GM12864 (cell line): ENCODE measurements at regions not wholly inside any gene's neighbourhood (a gene's known extent, or its start where the extent isn't known, plus 50 kb on each side); places are given as distances from the start of the nearest gene placed in this dataset.

Experiments
- DNase-seq: peaks from one replicate; pipeline ENCODE4 v3.0.0-alpha.2; 2011; ENCODE audit warnings: low read depth
- H3K4me3 ChIP-seq: 2 replicates; pipeline ENCODE4 v1.5.1; 2011; ENCODE audit warnings: mild to moderate bottlenecking, low read depth, low read length, control low read depth
- TF ChIP-seq, protein P1 (sequence below): IDR thresholded peaks from 2 replicates; pipeline ENCODE4 v1.5.1; 2011; ENCODE audit warnings: low read depth, mild to moderate bottlenecking, moderate library complexity, low read length, control low read depth, inconsistent platforms; ENCODE audit errors: missing control alignments

DNA sequence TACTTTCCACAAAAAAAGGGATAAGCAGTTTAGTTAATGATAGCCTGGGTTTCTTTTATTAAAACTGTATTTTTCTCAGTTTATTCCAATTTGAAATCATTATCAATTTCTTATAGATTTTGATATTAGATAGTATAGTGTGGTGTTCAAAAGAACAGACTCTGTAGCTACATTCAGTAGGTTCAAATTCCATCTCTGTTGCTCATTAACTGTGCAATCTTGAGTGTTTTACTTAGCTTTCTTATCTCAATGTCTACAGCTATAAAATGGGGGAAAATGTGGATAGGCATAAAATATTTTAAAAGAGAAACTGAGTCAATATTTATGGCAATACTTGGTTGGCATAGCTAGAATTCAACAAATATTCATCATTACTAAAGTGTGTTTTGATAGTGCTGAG lies 86.9 kb upstream of the SEMA3A start:
- TF ChIP-seq, protein P1, sequence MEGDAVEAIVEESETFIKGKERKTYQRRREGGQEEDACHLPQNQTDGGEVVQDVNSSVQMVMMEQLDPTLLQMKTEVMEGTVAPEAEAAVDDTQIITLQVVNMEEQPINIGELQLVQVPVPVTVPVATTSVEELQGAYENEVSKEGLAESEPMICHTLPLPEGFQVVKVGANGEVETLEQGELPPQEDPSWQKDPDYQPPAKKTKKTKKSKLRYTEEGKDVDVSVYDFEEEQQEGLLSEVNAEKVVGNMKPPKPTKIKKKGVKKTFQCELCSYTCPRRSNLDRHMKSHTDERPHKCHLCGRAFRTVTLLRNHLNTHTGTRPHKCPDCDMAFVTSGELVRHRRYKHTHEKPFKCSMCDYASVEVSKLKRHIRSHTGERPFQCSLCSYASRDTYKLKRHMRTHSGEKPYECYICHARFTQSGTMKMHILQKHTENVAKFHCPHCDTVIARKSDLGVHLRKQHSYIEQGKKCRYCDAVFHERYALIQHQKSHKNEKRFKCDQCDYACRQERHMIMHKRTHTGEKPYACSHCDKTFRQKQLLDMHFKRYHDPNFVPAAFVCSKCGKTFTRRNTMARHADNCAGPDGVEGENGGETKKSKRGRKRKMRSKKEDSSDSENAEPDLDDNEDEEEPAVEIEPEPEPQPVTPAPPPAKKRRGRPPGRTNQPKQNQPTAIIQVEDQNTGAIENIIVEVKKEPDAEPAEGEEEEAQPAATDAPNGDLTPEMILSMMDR, result no peak
- no peak overlapping the region for H3K4me3 ChIP-seq

DNA sequence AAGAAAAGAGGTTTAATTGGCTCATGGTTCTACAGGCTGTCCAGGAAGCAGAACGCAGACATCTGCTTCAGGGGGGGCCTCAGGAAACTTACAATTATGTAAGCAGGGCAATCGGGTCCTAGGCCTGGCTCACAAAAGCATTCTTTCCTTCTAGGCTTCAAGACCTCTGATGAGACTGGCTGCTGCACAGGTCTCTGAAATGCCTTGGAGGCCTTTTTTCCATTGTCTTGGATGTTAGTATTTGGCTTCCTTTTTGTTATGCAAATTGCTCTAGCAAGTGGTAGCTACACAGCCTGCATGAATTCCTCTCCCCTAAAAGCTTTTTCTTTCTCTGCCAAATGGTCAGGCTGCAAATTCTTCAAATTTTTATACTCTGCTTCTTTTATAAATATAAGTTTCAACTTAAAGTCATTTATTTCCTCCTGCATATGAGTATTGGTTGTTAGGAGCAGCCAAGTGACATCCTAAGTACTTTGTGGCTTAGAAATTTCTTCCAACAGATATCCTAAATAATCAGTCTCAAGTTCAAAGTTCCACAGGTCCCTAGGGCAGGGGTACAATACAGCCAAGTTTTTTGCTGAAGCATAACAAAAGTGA lies 83.1 kb upstream of the SEMA3A start:
- DNase-seq, result no peak
- no peak overlapping the region for H3K4me3 ChIP-seq
- TF ChIP-seq, protein P1, result no peak

More for the DNA sequence above, 86.9 kb upstream of the SEMA3A start:
- DNase-seq, result no peak

DNA sequence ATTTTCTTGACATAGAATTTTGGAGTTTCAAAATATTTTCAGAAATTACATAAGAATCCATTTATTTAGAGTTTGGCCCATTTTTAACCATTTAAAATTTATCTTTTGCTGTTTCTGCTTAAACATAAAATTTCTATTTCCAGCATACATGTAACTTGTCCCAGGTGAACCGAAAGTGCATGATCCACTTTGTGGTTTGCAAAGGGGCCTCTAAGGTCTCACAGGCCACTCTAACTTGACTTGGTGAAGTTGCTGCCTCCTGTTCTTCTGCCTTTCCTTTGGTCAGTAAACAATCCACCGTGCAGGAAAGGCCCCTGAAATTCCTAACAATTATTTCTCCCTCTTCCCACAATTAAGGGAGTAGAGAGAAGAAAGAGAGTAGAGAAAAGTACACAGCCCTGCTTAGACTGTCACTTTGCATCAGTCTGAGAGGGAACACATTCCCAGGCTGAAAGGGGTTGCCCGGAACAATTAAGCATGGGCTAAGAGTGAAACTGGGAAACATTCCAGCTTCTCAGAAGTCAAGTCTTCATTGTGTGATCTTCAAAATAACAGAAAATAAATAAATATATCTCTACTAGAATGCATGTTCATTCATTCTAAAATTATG lies 79.5 kb upstream of the SEMA3A start:
- TF ChIP-seq, protein P1, result no peak
- DNase-seq, result no peak
- no peak overlapping the region for H3K4me3 ChIP-seq

DNA sequence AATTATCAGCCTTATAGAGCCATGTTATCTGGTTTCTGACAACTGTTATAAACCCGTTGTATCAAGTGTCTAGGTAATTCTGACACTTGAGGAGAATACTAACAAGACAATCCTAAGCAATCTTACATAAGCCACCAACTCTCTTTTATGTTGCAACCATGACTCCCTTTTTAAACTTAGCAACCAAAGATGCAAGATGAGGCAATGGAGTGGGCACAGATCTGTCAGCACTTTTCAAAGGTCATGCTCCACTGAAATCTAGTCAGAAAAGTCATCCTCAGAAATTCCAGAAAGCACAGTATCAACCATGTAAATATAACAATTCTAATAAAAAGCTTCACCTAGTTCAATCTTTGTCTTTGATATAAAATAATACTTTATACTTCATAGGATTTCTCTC lies 77.0 kb upstream of the SEMA3A start:
- H3K4me3 ChIP-seq, result no peak overlapping the region
- no peak for DNase-seq
- TF ChIP-seq, protein P1, result no peak

DNA sequence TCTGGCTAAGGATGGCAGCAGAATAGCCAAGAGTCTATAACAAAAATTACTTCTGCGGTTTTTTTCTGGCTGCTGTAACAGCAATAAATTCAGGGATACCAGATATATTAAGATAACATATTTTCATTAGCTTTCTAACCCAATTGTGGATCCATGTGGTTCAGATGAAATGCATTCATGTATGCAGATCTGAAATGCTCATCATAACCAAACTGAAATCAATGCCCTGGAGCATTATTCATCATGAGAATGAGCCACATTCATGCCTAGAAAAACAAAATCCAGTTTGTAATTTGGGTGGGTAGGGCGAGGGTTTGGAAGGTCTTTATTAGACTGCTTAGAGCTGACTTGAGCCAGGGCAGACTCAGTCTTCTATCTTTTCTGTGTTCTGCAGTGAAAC lies 69.8 kb upstream of the SEMA3A start:
- DNase-seq, result no peak
- TF ChIP-seq, protein P1, result no peak

DNA sequence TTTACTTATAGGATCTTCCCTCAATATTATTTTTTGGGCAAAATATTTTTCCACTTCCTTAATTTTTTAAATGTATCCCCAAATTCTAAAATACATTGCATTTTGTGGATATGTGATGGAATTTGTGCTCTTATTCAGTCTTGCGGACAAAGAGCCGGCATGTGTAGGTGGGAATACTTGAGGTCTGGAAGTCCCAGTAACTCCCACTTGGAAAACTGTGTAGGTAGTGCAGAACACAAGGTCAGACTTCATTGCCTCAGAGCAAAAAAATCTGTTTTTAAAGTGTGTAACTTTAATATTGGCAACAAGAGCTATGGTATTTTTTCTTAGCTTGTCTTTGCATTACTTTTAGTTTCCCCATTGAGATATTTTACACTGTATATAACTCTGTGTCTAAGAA lies 68.5 kb upstream of the SEMA3A start:
- no peak for DNase-seq
- TF ChIP-seq, protein P1, result no peak

More for the DNA sequence above, 69.8 kb upstream of the SEMA3A start:
- no peak overlapping the region for H3K4me3 ChIP-seq

DNA sequence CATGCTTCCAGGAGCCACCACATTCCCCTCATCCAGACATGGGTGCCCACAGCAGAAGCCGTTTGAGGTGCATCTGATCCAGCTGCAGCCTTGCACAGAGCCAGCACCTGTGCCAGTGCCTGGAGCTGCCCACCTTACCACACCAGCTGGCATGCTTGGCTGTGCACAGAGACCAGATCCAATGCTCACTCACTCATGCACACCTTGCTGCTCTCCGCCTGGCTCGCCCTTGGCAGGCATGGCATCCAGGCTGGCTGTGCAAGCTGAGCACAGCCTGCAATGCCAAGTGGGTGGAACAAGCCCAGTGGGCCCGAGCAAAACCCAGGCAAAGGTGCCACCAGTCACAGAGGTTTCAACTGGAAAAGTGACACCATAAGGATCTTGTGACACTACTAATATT lies 66.9 kb upstream of the SEMA3A start:
- H3K4me3 ChIP-seq, result no peak overlapping the region
- TF ChIP-seq, protein P1, result no peak
- no peak for DNase-seq

More for the DNA sequence above, 68.5 kb upstream of the SEMA3A start:
- H3K4me3 ChIP-seq, result no peak overlapping the region
